SU-DHL-6 (cell line): ENCODE measurements at regions not wholly inside any gene's neighbourhood (a gene's known extent, or its start where the extent isn't known, plus 50 kb on each side); places are given as distances from the start of the nearest gene placed in this dataset.

Source experiments
- EZH2phosphoT487 ChIP-seq: fragments of 200-600 bp; sonication (generic), shearing (Covaris generic); conservative IDR thresholded peaks from 2 replicates; pipeline ENCODE4 v1.6.1; 2018; ENCODE audit warnings: mild to moderate bottlenecking, antibody characterized with exemption, low read length, moderate library complexity, mixed read lengths
- TF ChIP-seq, protein P1 (sequence below): fragments of 200-600 bp; sonication (generic); IDR thresholded peaks from one replicate; pipeline ENCODE4 v1.5.1; 2017; ENCODE audit warnings: antibody characterized with exemption, mild to moderate bottlenecking, low read length, moderate library complexity; ENCODE audit not compliant: insufficient read depth, poor library complexity, severe bottlenecking

DNA sequence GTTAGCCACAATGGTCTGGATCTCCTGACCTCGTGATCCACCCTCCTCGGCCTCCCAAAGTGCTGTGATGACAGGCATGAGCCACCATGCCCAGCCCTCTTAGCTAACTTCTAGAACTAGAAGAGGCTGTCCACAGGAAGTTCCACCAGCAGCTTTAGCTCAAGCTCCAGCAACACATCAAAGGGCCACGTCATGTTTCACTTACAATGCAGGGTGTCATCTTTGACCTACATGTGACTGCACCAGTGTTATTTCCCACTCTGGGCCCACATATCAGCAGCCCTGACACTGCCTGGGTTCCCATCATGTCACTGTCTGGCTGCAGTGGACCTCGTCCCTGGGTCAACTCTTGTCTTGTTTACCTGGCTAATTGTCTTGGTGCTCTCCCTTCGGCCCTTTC lies 147.2 kb downstream of the GRIN2B start:
- TF ChIP-seq, protein P1, sequence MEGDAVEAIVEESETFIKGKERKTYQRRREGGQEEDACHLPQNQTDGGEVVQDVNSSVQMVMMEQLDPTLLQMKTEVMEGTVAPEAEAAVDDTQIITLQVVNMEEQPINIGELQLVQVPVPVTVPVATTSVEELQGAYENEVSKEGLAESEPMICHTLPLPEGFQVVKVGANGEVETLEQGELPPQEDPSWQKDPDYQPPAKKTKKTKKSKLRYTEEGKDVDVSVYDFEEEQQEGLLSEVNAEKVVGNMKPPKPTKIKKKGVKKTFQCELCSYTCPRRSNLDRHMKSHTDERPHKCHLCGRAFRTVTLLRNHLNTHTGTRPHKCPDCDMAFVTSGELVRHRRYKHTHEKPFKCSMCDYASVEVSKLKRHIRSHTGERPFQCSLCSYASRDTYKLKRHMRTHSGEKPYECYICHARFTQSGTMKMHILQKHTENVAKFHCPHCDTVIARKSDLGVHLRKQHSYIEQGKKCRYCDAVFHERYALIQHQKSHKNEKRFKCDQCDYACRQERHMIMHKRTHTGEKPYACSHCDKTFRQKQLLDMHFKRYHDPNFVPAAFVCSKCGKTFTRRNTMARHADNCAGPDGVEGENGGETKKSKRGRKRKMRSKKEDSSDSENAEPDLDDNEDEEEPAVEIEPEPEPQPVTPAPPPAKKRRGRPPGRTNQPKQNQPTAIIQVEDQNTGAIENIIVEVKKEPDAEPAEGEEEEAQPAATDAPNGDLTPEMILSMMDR: no peak
- no peak for TF ChIP-seq EZH2phosphoT487
